ENCODE measurements at regions not wholly inside any gene's neighbourhood (a gene's known extent, or its start where the extent isn't known, plus 50 kb on each side); places are given as distances from the start of the nearest gene placed in this dataset.
"Not testable (repeated sequence)": the region's sequence is repeated elsewhere in the genome, so short reads cannot be mapped to it uniquely, and the experiment has no call there.

DNA sequence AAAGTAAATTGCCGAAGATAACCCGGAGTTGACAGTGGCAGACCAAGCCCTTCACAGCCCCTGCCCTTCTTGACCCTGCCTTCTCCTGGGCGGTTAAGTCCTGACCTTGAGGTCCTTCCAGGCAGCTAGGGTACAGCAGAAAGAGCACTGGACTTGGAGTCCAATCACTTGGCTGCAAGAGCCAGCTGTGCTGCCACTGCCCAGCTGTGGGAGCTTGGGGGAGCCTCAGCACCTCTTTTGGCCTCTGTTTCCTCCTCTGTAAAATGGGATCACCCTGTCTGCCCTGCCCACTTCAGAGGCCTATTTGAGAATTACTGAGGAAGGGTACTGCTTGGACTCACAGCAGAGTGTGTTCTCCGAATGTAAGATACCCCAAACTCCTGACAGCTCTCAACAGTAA, 66.2 kb upstream of the SMAD6 start:
- DNase-seq (ENCODE audit: low read depth, low spot score), result no peak

DNA sequence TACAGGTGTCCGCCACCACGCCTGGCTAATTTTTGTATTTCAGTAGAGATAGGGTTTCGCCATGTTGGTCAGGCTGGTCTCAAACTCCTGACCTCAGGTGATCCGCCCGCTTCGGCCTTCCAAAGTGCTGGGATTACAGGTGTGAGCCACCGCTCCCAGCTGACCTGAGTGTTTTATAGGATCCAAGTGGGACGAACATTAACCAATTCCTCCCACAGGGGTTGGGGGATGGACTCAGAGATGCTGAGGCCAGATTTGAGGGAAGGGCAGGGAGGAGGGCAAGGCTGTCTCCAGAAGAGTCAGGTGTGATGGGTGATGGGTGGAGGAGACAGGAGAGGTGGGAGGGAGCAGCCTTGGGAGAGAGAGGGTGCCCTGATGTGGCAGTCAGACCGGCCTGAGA, 65.0 kb upstream of the SMAD6 start:
- not testable (repeated sequence) for DNase-seq (ENCODE audit: low read depth, low spot score)

DNA sequence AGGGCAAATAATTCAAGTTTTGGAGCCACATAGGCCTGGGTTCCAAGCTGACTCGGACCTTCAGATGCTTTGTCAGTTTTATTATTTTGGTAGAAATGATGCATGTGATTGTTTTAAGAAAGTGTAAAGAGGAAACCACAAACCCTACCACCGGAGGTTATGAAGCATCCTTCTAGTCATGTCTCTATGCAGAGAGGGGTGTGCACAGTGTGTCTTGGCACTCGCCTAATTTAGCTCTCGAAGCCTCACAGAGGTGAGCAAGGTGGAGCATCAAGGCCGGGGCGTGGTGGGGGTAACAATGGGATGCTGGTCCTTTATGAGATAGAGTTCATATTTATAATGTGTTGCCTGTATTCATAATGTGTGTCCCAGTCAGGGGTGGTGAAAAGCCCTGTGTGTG, 63.7 kb upstream of the SMAD6 start:
- no peak for DNase-seq (ENCODE audit: low read depth, low spot score)

DNA sequence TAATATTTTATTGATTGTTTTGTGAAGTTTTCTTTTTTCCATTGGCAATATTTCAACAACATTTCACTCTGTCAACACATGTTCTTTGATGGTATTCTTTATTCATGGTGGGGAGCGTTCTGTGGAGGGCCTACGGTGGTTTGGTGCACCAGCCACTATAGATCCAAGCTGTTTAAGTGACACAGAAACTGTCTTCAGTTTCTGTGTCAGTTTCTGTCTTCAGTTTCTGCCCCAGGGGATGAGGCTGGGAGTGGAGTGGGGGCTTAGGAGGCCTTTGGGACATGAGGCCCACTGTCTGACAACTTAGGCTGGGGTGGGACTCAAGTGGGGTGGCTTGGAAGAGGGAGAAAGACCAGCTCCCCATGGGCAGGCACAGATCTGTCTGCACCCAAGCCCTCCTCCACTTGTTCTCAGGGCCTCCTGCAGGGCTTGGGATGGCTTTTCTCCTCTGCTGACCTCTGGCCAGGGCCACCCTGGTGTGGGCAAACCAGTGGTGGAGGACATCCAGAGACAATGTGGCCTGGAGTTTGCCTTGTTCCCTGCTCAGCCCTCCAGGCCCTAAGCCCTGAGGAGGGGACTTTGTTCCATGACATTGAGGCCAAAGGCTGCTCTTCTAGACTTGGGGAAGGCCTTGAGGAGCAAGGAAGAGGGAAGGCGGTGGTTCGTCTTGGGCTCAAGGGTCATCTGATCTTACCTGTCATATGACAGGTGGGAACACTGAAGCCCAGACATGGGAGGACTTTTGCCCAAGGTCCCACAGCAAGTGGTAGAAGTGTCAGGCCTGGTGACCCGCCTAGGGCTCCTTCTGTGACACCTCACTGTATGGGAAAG, 60.3 kb upstream of the SMAD6 start:
- no peak for DNase-seq (ENCODE audit: low read depth, low spot score)

DNA sequence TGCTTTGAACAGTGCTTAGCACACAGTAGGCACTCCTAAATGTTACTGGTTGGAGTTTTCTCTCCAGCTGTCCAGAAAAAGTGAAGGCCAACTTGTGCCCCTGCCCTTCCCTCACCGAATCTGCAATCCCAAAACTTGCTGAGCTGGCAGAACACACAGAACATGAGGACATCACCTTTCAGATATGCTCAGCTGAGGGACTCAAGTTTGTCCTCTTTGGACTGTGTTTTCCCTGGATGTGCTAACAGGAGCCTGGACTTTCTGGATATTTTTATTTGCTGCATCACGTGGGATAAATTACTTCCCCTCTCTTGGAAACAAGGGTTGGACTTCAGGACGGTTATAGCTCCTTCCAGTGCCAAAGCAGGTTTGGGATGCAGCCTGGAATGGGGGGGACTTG, 59.5 kb upstream of the SMAD6 start:
- DNase-seq (ENCODE audit: low read depth, low spot score), result no peak

DNA sequence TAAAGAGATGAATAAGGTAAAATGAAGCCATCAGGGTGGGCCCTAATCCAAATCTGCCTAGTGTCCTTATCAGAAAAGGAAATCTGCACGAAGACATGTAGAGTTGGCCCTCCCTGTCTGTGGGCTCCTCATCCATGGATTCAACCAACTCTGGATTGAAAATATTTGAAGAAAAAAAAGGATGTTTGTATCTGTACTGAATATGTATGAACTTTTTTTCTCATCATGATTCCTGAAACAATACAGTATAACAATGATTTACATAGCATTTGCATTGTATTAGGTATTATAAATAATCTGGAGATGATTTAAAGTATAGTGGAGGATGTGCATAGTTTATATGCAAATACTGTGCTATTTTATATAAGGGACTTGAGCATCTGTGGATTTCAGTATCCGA, 59.0 kb upstream of the SMAD6 start:
- DNase-seq (ENCODE audit: low read depth, low spot score), result no peak

DNA sequence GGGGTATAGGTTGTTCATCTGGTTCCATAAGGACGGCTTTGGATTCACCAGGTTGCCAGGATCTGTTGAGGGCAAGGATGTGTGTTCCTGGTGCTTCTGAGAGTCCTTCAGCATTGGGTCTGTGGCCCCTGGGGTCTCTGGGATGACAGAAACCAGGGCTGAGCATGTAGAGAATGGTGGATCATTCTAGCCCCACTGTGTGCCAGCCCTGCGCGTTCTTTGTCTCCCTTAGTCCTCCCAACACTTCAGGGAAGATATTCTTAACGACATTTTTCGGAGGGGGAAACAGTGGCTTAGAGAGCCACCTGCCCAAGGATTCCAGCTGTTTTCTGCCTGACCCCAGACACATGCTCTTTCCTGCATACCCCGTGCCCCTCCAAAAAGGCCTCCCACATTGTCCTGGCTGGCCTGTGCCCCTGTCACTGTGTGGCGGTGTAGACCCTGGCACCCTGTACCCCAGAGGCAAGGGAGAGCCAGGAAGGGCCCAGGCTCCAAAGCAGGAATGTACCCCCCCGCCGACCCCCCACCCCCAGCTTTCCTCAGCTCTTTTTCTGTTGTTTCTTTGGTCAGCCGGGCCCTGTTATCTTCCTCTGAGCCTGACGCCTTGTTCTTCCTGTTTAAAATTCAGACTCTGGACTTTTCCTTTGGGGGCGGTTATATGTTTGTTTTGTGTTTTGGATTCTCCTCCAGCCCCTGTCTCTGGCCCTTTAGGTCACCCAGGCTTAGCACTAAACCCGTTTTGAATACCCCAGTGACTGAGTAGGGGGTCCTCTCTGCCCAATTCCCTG, 57.8 kb upstream of the SMAD6 start:
- no peak for DNase-seq (ENCODE audit: low read depth, low spot score)

DNA sequence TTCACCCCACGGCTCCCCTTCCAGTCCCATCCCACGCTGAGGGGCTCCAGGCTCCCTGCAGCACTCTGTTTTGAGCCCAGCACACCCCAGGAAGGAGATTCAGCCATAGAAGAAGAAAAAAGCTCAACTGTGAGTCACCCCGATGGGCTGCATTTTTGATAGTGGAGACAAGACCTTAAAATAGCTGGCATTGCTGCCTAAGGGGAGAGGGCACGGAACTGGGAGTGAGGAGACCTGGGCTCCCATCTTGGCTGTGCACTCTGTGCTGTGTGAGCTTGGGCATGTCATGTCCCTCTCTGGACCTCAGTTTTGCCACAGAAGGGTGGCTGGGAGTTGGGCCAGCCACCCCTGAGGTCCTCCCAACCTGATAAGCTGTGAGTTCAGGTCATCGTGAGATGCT, 57.2 kb upstream of the SMAD6 start:
- no peak for DNase-seq (ENCODE audit: low read depth, low spot score)

DNA sequence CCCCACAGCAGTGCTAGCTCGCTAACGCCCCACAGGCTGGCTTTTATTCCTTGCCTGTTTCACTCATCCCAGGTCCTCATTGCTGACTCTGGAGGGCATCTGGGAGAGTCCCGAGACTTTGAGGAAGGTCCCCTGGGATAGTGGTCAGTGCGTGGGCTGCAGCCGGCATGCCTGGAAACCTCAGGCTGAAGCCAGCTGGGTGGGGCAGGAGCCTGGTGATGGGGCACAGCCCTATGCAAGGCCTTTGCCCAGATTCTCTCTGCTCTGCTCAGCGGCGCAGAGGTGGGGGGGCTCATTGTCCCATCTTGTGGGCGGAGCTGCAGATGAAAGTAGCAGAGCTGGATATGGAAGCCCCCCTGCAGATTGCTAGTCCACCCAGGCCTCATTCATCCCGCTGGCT, 55.7 kb upstream of the SMAD6 start:
- DNase-seq (ENCODE audit: low read depth, low spot score), result no peak

DNA sequence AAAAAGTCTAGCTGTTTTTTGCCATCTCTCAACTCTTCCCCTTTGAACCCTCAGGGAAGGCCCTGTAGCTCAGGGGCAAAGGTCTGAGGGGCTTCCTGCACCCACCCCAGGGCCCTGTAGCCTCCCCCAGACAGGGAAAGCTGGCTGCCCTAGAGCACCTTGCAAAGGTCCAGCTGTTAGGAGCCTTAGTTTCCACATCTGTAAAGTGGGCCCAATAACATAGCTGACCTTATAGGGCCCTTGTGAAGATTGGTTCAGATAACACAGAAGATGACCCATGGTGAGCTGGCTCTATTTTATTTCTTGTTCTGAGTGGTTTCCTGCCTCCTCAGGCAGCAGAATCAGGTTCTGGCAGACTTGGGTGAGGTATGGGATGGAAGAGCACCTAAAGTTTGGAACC, 55.2 kb upstream of the SMAD6 start:
- no peak for DNase-seq (ENCODE audit: low read depth, low spot score)

DNA sequence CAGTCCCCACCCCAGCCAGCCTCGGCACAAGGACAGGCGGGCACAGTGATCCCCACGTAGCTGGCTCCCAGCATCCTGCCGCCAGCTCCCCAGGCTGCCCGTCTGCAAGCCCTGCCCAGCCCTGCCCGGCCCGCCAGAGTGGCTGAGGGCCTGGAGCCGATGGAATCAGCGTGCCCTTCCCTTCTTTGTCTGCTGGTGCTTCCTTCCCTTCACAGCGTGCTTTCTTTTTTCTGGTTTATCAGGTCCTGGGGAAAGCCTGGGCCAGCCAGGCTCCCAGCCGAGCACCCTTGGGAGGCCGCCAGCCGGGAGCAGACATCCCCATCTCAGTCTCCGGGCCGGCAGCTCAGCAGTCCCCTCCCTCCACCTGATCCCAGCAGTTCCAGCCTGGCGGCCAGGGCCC, 54.7 kb upstream of the SMAD6 start:
- no peak for DNase-seq (ENCODE audit: low read depth, low spot score)

DNA sequence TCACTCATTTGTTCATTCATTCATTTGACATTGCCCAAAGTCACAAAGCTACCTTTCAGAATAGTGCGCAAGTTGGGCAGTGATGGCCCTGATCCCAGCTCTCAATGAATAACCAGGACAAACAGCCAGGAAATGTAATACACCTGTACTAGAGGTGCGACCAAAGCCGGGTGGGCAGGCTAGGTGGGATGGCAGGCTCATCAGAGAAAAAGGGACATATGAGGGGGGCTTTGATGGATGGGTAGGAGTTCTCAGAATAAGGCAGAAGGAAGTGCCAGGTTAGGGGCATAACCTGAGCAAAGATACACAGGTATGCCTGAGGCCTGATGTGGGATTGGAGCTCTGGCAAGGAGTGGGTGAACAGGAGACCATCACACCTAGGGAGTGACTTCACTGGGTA, 53.4 kb upstream of the SMAD6 start:
- DNase-seq (ENCODE audit: low read depth, low spot score), result no peak

DNA sequence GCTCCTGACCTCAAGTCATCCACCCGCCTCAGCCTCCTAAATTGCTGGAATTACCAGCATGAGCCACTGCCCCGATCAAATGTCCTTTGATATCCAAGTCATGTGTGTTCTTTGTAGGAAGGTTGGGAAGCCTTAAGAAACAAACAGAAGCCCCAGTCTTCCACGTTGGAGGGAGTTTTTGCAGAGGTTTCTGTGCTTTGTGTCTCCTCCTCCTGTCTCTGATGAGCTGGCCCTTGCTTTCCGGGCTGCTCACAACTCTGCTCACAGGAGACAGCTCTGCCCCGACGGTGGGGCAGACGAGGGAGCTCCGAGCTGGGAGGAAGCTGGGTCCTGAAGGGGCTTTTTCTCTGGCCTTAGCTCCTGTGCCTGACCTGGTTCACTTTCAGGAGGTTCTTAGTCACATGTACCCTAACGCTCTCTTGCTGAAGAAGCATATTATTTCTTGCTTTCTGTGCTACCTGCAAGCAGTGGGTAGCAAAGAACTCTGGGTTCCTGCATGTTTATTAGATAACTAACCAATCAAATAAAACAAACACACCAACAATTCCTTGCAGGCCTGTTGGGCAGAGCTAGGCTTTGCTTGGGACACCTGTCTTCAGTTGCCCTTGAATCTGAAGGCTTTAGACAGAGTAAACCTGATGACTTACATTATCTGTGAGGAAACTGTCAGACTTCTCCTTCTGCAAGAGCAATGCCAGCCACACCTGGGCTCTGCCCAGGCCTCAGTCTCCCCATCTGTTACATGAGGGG, 52.6 kb upstream of the SMAD6 start:
- no peak for DNase-seq (ENCODE audit: low read depth, low spot score)

DNA sequence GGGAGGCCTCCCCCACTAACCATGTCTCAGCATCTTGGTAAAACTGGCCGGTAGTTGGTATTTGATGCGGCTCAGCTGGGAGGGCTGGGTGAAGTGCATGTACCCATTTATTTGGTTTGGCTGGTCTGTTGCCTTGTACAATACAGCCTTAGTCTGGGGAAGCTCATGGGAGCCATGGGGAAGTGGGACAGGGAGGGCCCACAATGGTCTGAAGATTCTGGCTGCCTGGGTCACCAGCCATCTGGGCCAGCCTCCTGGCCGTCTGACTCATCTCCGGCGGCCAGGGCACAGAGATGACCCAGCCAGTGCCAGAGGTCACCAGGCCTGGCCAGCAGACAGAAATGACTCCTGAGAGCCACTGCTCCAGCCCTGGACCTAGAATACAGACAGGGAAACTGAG, 51.6 kb upstream of the SMAD6 start:
- no peak for DNase-seq (ENCODE audit: low read depth, low spot score)

DNA sequence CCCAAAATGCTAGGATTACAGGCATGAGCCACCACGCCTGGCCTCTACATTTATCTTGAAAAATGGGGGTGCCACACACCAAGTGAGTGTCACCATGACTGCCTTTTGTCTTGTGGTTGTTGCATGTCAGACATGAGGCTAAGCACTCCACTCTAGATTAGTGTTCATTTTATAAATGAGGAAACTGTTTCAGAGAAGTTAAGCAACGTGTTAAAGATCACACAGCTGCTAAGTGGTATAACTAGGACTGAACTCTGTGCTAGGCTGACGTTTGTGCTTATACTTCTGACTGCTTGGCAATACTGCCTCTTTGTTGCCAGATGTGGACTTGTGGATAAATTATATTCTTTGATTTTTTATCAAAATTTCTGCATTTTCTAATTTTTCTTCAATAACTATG, 50.8 kb upstream of the SMAD6 start:
- DNase-seq (ENCODE audit: low read depth, low spot score), result no peak

DNA sequence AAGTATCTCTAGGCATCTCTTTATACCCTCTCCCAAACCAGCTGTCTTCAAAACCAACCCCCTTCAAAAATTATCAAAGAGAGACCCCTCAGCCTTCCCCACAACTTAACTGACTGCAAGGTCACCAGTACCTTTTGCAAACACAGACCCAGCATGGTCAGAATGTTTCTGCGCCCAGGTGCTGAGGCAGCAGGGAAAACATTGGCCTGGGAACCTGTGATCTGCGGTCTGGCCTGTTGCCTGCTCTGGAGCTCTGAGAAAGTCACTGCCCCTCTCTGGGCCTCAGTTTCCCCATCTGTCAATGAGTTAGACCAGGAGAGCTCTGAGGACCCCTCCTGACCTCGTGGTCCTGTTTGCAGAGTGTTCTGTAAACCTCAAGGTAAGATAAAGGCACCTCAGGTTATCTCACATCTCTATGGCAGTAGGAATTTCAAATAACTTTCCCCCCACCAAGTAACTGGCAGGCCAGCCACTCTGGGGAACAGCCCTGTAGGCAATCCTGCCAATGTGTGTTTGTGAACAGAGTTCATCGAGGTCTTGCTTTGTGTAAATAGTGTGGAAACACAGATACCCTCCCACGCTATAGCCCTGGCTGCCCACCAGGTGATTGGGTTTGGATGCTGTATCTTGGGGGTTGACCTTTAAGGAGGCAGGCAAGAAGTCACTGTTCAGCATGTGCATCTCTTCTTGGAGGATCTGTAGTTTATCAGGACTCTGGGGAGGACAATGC, 50.0 kb upstream of the SMAD6 start:
- no peak for DNase-seq (ENCODE audit: low read depth, low spot score)
